Hematopoietic multipotent progenitor cell treated with erythropoietin and hydrocortisone succinate and interleukin-3 and kit ligand, for 15 days (in vitro differentiated cells): ENCODE measurements at regions not wholly inside any gene's neighbourhood (a gene's known extent, or its start where the extent isn't known, plus 50 kb on each side); places are given as distances from the start of the nearest gene placed in this dataset.
"Not testable (repeated sequence)": the region's sequence is repeated elsewhere in the genome, so short reads cannot be mapped to it uniquely, and the experiment has no call there.

Source experiments
- DNase-seq: peaks from one replicate; pipeline ENCODE4 v3.0.0-alpha.2; 2015; ENCODE audit warnings: low spot score

- DNase-seq = no peak
Observed at GRCh38 chr13:83471011-83471410, 411.3 kb downstream of the SLITRK1 start.

GRCh38 chr13:83470133-83470797 is 412.0 kb downstream of the SLITRK1 start:
- no peak for DNase-seq

GRCh38 chr13:83453723-83454122 is 428.6 kb downstream of the SLITRK1 start:
- DNase-seq = no peak

- DNase-seq = no peak
Observed at GRCh38 chr13:83453300-83453699, 429.0 kb downstream of the SLITRK1 start.

- no peak for DNase-seq
Observed at GRCh38 chr13:83452292-83452950, 429.9 kb downstream of the SLITRK1 start.

GRCh38 chr13:83450591-83450990 is 431.7 kb downstream of the SLITRK1 start:
- no peak for DNase-seq

- no peak for DNase-seq
Observed at GRCh38 chr13:83449668-83450395, 432.4 kb downstream of the SLITRK1 start.

- DNase-seq = no peak
Observed at GRCh38 chr13:83440465-83440864, 441.8 kb downstream of the SLITRK1 start.

GRCh38 chr13:83439464-83439863 is 442.8 kb downstream of the SLITRK1 start:
- DNase-seq = not testable (repeated sequence)

- DNase-seq = no peak
Observed at GRCh38 chr13:83423861-83424260, 458.4 kb downstream of the SLITRK1 start.

GRCh38 chr13:83423381-83423780 is 458.9 kb downstream of the SLITRK1 start:
- no peak for DNase-seq

GRCh38 chr13:83414393-83414792 is 467.9 kb downstream of the SLITRK1 start:
- no peak for DNase-seq

- DNase-seq = no peak
Observed at GRCh38 chr13:83386609-83387008, 495.7 kb downstream of the SLITRK1 start.

GRCh38 chr13:83378908-83379307 is 503.4 kb downstream of the SLITRK1 start:
- no peak for DNase-seq

- no peak for DNase-seq
Observed at GRCh38 chr13:83377491-83377890, 504.8 kb downstream of the SLITRK1 start.

- no peak for DNase-seq
Observed at GRCh38 chr13:83372786-83373185, 509.5 kb downstream of the SLITRK1 start.

- no peak for DNase-seq
Observed at GRCh38 chr13:83365723-83366122, 516.6 kb downstream of the SLITRK1 start.

- DNase-seq = no peak
Observed at GRCh38 chr13:83355041-83355440, 527.2 kb downstream of the SLITRK1 start.

GRCh38 chr13:83352391-83352790 is 529.9 kb downstream of the SLITRK1 start:
- DNase-seq = no peak

GRCh38 chr13:83350569-83350968 is 531.7 kb downstream of the SLITRK1 start:
- DNase-seq = no peak

- DNase-seq = no peak
Observed at GRCh38 chr13:83344518-83344917, 537.8 kb downstream of the SLITRK1 start.

GRCh38 chr13:83340170-83340569 is 542.1 kb downstream of the SLITRK1 start:
- DNase-seq = no peak
